KOPT-K1 (cell line): ENCODE measurements at regions not wholly inside any gene's neighbourhood (a gene's known extent, or its start where the extent isn't known, plus 50 kb on each side); places are given as distances from the start of the nearest gene placed in this dataset.
"Not testable (repeated sequence)": the region's sequence is repeated elsewhere in the genome, so short reads cannot be mapped to it uniquely, and the experiment has no call there.

Experiments used
- H3K27ac ChIP-seq: fragments of 200-600 bp; sonication (generic); 2 replicates; pipeline ENCODE4 v1.5.1; 2016; ENCODE audit warnings: antibody characterized with exemption, mild to moderate bottlenecking, low read depth, low read length; ENCODE audit not compliant: poor library complexity, severe bottlenecking
- H3K36me3 ChIP-seq: fragments of 200-600 bp; sonication (generic); 2 replicates; pipeline ENCODE4 v1.5.1; 2017; ENCODE audit warnings: antibody characterized with exemption, mild to moderate bottlenecking, low read length, moderate library complexity; ENCODE audit not compliant: insufficient read depth
- H3K9me3 ChIP-seq: fragments of 200-600 bp; sonication (generic); 2 replicates; pipeline ENCODE4 v1.5.1; 2017; ENCODE audit warnings: antibody characterized with exemption, low read length, mild to moderate bottlenecking; ENCODE audit not compliant: insufficient read depth, poor library complexity, severe bottlenecking

- Histone ChIP-seq H3K27ac (no peak overlapping the region), H3K36me3 (no peaks in the 10 kb centered on the region), H3K9me3 (no peaks in the 10 kb centered on the region)
Observed at GRCh38 chr9:31519011-31519410, 865.4 kb upstream of the ACO1 start.

GRCh38 chr9:31519424-31519823, 865.0 kb upstream of the ACO1 start:
- Histone ChIP-seq H3K9me3 (no peaks in the 10 kb centered on the region), H3K27ac (no peak overlapping the region), H3K36me3 (no peaks in the 10 kb centered on the region)

- no peaks in the 10 kb centered on the region for H3K9me3 ChIP-seq
- no peaks in the 10 kb centered on the region for H3K36me3 ChIP-seq
- H3K27ac ChIP-seq = no peak overlapping the region
Observed at GRCh38 chr9:31519826-31520225, 864.6 kb upstream of the ACO1 start.

- Histone ChIP-seq H3K9me3 (no peaks in the 10 kb centered on the region), H3K36me3 (no peaks in the 10 kb centered on the region), H3K27ac (no peak overlapping the region)
Observed at GRCh38 chr9:31520301-31521085, 864.0 kb upstream of the ACO1 start.

- Histone ChIP-seq H3K36me3 (no peaks in the 10 kb centered on the region), H3K27ac (no peak overlapping the region), H3K9me3 (no peaks in the 10 kb centered on the region)
Observed at GRCh38 chr9:31535651-31536050, 848.8 kb upstream of the ACO1 start.

- H3K27ac ChIP-seq = no peak overlapping the region
- H3K9me3 ChIP-seq = no peaks in the 10 kb centered on the region
- H3K36me3 ChIP-seq = no peaks in the 10 kb centered on the region
Observed at GRCh38 chr9:31536471-31536870, 848.0 kb upstream of the ACO1 start.

- no peaks in the 10 kb centered on the region for H3K36me3 ChIP-seq
- H3K9me3 ChIP-seq = no peaks in the 10 kb centered on the region
- H3K27ac ChIP-seq = no peak overlapping the region
Observed at GRCh38 chr9:31541721-31542281, 842.6 kb upstream of the ACO1 start.

- Histone ChIP-seq H3K9me3 (no peaks in the 10 kb centered on the region), H3K27ac (no peak overlapping the region), H3K36me3 (no peaks in the 10 kb centered on the region)
Observed at GRCh38 chr9:31542384-31543055, 841.9 kb upstream of the ACO1 start.

- no peaks in the 10 kb centered on the region for H3K36me3 ChIP-seq
- no peaks in the 10 kb centered on the region for H3K9me3 ChIP-seq
- no peak overlapping the region for H3K27ac ChIP-seq
Observed at GRCh38 chr9:31554941-31555340, 829.5 kb upstream of the ACO1 start.

- Histone ChIP-seq H3K9me3 (no peaks in the 10 kb centered on the region), H3K27ac (no peak overlapping the region), H3K36me3 (no peaks in the 10 kb centered on the region)
Observed at GRCh38 chr9:31556667-31557463, 827.6 kb upstream of the ACO1 start.

GRCh38 chr9:31572190-31572589, 812.3 kb upstream of the ACO1 start:
- not testable (repeated sequence) for H3K27ac ChIP-seq, H3K9me3 ChIP-seq, H3K36me3 ChIP-seq

- no peak overlapping the region for H3K27ac ChIP-seq
- H3K9me3 ChIP-seq = no peaks in the 10 kb centered on the region
- no peaks in the 10 kb centered on the region for H3K36me3 ChIP-seq
Observed at GRCh38 chr9:31573561-31573960, 810.9 kb upstream of the ACO1 start.

- H3K36me3 ChIP-seq = no peaks in the 10 kb centered on the region
- H3K9me3 ChIP-seq = no peaks in the 10 kb centered on the region
- H3K27ac ChIP-seq = no peak overlapping the region
Observed at GRCh38 chr9:31574006-31574765, 810.3 kb upstream of the ACO1 start.

GRCh38 chr9:31582071-31582470, 802.4 kb upstream of the ACO1 start:
- Histone ChIP-seq H3K27ac (no peak overlapping the region), H3K36me3 (no peaks in the 10 kb centered on the region), H3K9me3 (no peaks in the 10 kb centered on the region)
